HL-60/S4 treated with retinoic acid at 250 ng/mL for 4 days and 3 days (cell line): ENCODE measurements at regions not wholly inside any gene's neighbourhood (a gene's known extent, or its start where the extent isn't known, plus 50 kb on each side); places are given as distances from the start of the nearest gene placed in this dataset.

Experiments used
- in situ Hi-C: fragments of 300-500 bp; cut with MboI; formaldehyde crosslinking; loops from 2 replicates; pipeline ENCODE4 v1.7.0; 2022; ENCODE audit warnings: low sequenced_read_pairs

GRCh38 chr1:101290922-101291561, 54.2 kb downstream of the S1PR1 start:
- in situ Hi-C loops, result loop anchor here (25.0 kb wide), 2 partner anchors 354 to 829 kb away; no protein-coding TSS in a partner anchor

GRCh38 chr1:101291562-101292380, 55.0 kb downstream of the S1PR1 start:
- in situ Hi-C loops, result loop anchor here (25.0 kb wide), 2 partner anchors 354 to 829 kb away; no protein-coding TSS in a partner anchor

GRCh38 chr1:101293461-101294051, 56.7 kb downstream of the S1PR1 start:
- in situ Hi-C loops, result loop anchor here (25.0 kb wide), 2 partner anchors 356 to 831 kb away; no protein-coding TSS in a partner anchor

- in situ Hi-C loops, result loop anchor here (25.0 kb wide), 2 partner anchors 358 to 833 kb away; no protein-coding TSS in a partner anchor
Measured at GRCh38 chr1:101295209-101295608, 58.4 kb downstream of the S1PR1 start.

GRCh38 chr1:101298663-101299062, 61.8 kb downstream of the S1PR1 start:
- in situ Hi-C loops, result loop anchor here (25.0 kb wide), 2 partner anchors 361 to 836 kb away; no protein-coding TSS in a partner anchor

- in situ Hi-C loops, result loop anchor here (25.0 kb wide), 2 partner anchors 362 to 837 kb away; no protein-coding TSS in a partner anchor
Measured at GRCh38 chr1:101299141-101299540, 62.3 kb downstream of the S1PR1 start.

- in situ Hi-C loops, result loop anchor here (25.0 kb wide), 2 partner anchors 362 to 837 kb away; no protein-coding TSS in a partner anchor
Measured at GRCh38 chr1:101299710-101300109, 62.9 kb downstream of the S1PR1 start.

- in situ Hi-C loops, result no loop called here
Measured at GRCh38 chr1:101300916-101301315, 64.1 kb downstream of the S1PR1 start.

- in situ Hi-C loops, result no loop called here
Measured at GRCh38 chr1:101301446-101302057, 64.7 kb downstream of the S1PR1 start.

GRCh38 chr1:101302831-101303511, 66.2 kb downstream of the S1PR1 start:
- in situ Hi-C loops, result no loop called here

- in situ Hi-C loops, result no loop called here
Measured at GRCh38 chr1:101307985-101308689, 71.3 kb downstream of the S1PR1 start.

- in situ Hi-C loops, result no loop called here
Measured at GRCh38 chr1:101308935-101309333, 72.1 kb downstream of the S1PR1 start.

GRCh38 chr1:101309334-101310311, 72.8 kb downstream of the S1PR1 start:
- in situ Hi-C loops, result no loop called here

- in situ Hi-C loops, result no loop called here
Measured at GRCh38 chr1:101310506-101310905, 73.7 kb downstream of the S1PR1 start.

- in situ Hi-C loops, result no loop called here
Measured at GRCh38 chr1:101311146-101311920, 74.5 kb downstream of the S1PR1 start.

- in situ Hi-C loops, result no loop called here
Measured at GRCh38 chr1:101312147-101312546, 75.3 kb downstream of the S1PR1 start.

GRCh38 chr1:101313356-101313755, 76.5 kb downstream of the S1PR1 start:
- in situ Hi-C loops, result no loop called here

- in situ Hi-C loops, result no loop called here
Measured at GRCh38 chr1:101314244-101314643, 77.4 kb downstream of the S1PR1 start.
